GM19023 (cell line): ENCODE measurements at regions not wholly inside any gene's neighbourhood (a gene's known extent, or its start where the extent isn't known, plus 50 kb on each side); places are given as distances from the start of the nearest gene placed in this dataset.
"Not testable (repeated sequence)": the region's sequence is repeated elsewhere in the genome, so short reads cannot be mapped to it uniquely, and the experiment has no call there.

Experiments
- ATAC-seq: cut with Tn5 transposase; IDR thresholded peaks from one replicate; pipeline ENCODE4 v1.9.1; 2021; ENCODE audit warnings: mild to moderate bottlenecking, moderate library complexity; ENCODE audit not compliant: unreplicated experiment

- no peak for ATAC-seq
Measured at GRCh38 chr5:60446917-60447316, 253.0 kb downstream of the DEPDC1B start.

GRCh38 chr5:60445921-60446320, 254.0 kb downstream of the DEPDC1B start:
- no peak for ATAC-seq

DNA sequence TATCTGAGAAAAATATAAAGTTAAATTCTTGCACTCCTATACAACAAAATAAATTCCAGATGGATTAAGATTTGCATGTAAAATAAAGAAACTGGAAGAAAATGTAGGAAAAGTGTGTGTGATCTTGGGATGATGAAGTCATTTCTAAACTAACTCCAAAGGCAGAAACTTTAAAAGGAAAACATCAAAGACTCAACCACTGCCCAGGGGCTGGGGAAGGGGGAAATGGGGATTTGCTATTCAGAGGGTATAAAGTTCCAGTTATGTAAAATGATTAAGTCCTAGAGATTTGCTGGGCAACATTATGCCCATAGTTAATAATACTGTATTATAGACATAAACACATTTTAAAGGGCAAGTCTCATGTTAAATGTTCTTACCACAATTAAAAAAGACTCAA, 254.5 kb downstream of the DEPDC1B start:
- ATAC-seq: no peak

DNA sequence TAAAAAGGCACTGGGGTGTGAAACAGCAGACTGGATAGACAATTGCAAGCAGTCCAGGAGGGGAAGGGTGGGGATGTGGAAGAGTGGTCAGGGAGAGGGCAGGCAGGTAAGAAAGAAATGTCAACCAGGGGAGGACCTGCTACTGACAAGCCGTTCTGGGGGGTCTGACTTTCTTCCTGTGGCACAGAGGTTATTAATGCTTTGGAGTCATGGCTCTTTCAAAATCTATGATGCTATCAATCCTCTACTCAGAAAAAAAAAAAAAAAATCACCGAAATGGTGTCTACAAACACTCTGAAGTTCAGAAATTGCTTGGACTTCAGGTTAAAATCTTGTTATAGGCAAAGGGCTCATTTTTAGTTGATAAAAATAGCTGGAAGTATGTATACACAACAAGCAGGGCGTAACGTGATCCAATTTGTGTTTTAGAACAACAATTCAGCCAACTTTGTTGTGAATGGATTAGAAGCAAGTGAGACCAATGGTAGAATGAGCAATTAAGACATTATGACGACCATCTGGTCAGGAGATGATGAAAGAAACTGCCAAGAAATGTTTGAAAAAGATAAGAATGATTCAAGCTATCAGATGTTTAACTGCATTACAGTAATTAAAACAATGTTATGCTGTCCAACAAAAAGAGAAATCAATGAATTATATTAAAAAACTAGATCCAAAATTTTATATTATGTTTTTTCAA, 255.2 kb downstream of the DEPDC1B start:
- ATAC-seq: no peak

DNA sequence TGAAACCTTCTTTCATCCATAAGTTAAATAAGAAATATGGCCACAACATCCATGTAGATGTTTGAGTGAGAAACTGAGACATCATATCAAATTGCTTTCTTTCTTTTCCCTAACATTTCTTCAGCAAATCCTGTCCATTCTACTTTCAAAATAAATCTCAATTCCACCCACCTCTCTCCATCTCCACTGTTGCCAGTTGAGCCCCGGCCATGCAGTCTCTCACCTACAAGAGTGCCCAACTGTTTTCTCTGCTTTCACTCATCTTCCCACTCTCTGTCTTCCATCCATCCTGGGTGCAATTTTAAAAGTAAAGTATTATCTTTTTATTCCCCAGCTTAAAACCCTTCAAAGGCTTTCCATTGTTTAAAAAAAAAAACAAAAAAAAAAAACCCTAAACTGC, 260.4 kb downstream of the DEPDC1B start:
- ATAC-seq: no peak

DNA sequence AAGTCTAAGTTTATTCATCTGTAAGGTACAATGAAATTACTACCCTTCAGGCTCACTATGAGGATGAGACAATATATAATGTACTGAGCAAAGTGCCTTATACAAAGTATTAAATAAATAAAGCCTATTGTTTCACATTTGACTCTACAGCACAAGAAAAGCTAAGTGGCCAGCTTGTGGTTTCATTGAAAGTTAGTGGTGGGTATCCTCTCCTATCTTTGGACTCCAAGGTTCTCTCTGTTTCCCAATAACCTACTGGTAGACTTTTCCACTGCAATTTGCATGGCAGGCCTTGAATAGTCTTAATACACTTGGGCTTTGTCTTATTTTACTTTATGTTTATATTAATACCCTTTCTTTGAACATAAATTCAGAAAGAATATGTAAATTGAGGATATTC, 262.7 kb downstream of the DEPDC1B start:
- no peak for ATAC-seq

DNA sequence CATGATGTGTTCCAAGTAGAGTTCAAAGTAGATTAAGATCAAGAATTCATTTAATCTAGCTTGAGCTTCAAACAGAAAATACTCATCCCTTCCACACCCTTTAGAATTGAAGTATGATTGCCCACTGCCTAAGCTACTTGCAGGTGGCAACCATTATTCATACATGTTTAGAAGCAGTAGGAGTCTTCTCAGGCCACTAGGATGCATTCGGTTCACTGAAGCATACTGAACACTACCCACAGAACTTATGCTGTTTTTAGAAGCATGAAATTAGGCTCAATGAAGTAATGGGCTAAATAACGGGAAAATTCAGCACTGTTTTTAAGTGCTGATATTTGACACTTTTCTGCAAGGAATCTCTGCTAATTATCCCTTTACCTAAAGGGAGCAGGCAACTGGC, 263.4 kb downstream of the DEPDC1B start:
- ATAC-seq: no peak

GRCh38 chr5:60435808-60436207, 264.2 kb downstream of the DEPDC1B start:
- no peak for ATAC-seq

GRCh38 chr5:60426189-60426588, 273.8 kb downstream of the DEPDC1B start:
- not testable (repeated sequence) for ATAC-seq

GRCh38 chr5:60420773-60421172, 279.2 kb downstream of the DEPDC1B start:
- ATAC-seq: not testable (repeated sequence)

DNA sequence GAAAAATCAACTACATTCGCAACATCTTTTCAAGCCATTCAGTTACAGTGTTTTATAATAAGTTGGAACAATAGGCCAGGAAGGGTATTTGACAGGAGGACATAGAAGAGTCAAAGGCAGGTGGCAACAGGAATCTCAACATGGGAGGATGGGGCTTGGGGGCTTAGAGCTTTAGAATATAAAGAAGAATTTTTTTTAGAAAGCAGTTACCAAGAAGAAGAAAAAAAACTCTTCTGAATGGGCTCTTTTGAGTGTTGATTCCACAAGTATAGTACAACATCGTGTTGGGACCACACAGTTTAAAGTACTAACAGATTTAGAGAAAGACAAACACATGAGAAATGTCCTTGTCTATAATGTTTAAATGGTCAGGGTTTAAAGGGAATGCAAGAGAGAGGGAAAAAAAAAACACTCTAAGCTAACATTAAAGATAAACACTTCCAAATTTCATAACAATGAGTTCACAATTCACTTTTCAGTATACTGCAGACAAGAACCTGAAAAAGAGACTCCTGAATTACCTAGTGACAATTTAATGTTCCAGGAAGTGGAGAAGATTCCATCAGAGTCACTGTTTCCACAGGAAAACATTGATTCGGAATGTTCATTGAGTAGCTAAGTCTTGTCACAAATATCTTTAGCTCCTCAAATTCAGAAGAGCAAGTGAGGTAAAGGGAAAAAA, 282.3 kb downstream of the DEPDC1B start:
- ATAC-seq: no peak

DNA sequence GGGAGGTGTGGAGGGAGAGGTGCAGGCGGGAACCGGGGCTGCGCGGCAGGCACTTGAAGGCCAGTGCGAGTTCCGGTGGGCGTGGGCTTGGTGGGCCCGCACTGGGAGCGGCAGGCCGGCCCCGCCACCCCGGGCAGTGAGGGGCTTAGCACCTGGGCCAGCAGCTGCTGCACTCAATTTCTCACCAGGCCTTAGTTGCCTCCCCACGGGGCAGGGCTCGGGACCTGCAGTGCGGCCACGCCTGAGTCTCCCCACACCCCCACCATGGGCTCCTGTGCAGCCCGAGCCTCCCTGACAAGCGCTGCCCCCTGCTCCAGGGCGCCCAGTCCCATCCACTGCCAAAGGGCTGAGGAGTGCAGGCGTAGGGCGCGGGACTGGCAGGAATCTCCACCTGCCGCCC, 284.5 kb downstream of the DEPDC1B start:
- ATAC-seq: no peak

DNA sequence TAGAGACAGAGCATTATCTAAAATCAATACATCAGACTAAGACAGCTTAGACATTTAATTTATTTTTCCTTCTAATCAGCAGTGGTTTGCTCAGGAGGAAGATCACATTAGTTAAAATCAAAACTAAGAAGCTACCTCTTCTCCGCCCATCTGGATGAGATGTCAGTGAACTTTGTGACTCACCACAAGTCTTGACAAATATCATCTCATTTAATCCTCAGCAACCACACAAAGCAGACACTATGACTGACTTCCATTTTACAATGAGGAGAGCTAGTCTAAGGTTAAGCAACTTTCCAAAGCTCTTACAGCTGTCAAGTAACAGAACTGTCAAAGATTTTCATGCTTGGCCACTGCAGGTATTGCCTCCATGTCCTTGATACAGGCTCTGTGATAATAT, 289.5 kb downstream of the DEPDC1B start:
- no peak for ATAC-seq

- ATAC-seq: no peak
Measured at GRCh38 chr5:60404171-60404570, 295.8 kb downstream of the DEPDC1B start.

DNA sequence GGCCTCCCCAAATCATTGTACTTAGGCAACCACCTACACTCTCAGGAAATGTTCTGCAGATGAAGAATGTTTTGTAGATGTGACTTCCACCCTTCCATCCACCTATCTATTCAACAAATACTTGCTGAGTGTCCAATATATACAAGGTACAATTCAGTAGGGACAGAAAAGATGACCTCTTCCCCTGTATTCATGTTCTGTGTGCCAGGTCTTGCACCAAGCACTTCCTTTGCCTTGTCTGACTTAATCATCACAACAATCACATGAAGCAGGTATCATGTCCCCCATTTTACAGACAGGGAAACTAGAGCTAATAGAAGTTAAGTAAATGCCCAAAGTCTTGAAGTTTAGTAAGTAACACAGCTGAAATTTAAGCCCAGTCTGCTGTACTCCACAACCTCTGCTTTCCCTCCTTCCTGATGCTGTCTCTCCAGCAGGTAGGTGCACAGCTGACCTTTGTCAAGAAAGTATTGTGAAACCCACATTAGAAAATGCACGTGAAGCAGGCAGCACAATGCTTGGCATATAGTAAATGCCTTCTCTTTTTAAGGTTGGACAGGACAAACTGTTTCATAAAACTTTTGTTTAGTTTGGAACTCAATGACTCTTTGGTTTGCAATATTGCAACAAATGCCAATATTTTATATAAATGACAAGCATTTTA, 296.5 kb downstream of the DEPDC1B start:
- ATAC-seq: no peak

GRCh38 chr5:60402161-60402785, 297.7 kb downstream of the DEPDC1B start:
- ATAC-seq: no peak

GRCh38 chr5:60401526-60401925, 298.4 kb downstream of the DEPDC1B start:
- no peak for ATAC-seq

DNA sequence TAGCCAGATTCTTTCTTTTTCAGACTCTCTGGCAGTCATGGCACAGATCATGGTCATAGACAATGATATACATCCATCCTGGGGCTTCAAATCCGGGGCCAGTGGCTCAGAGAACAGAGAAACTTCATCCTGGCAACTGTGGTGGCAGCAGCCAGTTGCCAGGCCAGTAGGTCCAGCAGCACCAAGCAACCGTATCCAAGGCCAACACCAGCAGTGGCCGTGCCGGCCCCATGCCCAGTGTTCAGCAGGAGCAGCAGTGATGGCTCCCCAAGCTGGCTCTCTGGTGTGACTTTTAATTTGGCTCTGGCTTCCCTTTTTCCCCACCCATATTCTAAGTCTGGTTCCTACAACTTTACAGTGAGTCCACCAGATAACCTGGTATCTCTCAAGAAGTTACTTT, 300.5 kb downstream of the DEPDC1B start:
- ATAC-seq: no peak

GRCh38 chr5:60395712-60396329, 304.1 kb downstream of the DEPDC1B start:
- ATAC-seq: no peak

DNA sequence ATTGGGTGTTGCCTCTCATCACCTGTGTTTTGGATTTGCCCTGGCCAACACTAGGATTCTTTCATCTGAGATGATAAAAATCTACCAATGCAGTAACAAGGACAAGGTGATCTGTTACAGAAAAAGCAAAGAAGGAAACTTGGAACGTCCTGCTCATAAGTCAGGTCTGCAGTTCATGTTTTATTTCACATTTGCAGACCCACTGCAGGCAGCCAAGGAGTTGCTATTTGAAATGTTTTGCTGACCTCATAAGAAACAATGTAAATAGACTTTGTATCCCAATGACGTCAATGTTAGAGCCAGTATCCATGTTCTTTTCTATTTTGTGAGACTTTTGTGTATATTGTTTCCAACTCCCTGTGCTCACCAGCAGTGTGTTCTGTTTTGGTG, 312.9 kb downstream of the DEPDC1B start:
- ATAC-seq: no peak

- no peak for ATAC-seq
Measured at GRCh38 chr5:60386436-60387050, 313.4 kb downstream of the DEPDC1B start.
